Upper lobe of left lung (tissue), 4 donors: ENCODE measurements at regions not wholly inside any gene's neighbourhood (a gene's known extent, or its start where the extent isn't known, plus 50 kb on each side); places are given as distances from the start of the nearest gene placed in this dataset.

Experiments
- CTCF ChIP-seq, 6 experiments: fragments of 450-650 bp in 4 of 6; fragments of 200-600 bp in 2 of 6; sonication (generic) in 2 of 6; IDR thresholded peaks; one replicate each; pipeline ENCODE4 v1.5.1; 2016 to 2019; ENCODE audit warnings: antibody characterized with exemption in 6 of 6
- POLR2A ChIP-seq, 4 donors: fragments of 450-650 bp; IDR thresholded peaks; one replicate each; pipeline ENCODE4 v1.5.1; 2016 to 2017; ENCODE audit warnings: antibody characterized with exemption in 4 of 4, mild to moderate bottlenecking in 2 of 4
- POLR2AphosphoS5 ChIP-seq, 2 donors: sonication (generic); formaldehyde crosslinking; IDR thresholded peaks; one replicate each; pipeline ENCODE4 v1.5.1; 2017; ENCODE audit warnings: antibody characterized with exemption in 2 of 2

GRCh38 chrX:40343319-40343718 lies 237.5 kb upstream of the ATP6AP2 start:
- no peak for TF ChIP-seq CTCF (IDR thresholded peaks at IDR 0.05)
- TF ChIP-seq POLR2A (IDR thresholded peaks at IDR 0.05) = no peak
- TF ChIP-seq POLR2AphosphoS5 (IDR thresholded peaks at IDR 0.05) = no peak
